ENCODE measurements at regions not wholly inside any gene's neighbourhood (a gene's known extent, or its start where the extent isn't known, plus 50 kb on each side); places are given as distances from the start of the nearest gene placed in this dataset.
A peak's percentile ranks its signal among the peaks of the same experiment; 100 is the strongest.
"Not testable (repeated sequence)": the region's sequence is repeated elsewhere in the genome, so short reads cannot be mapped to it uniquely, and the experiment has no call there.

DNA sequence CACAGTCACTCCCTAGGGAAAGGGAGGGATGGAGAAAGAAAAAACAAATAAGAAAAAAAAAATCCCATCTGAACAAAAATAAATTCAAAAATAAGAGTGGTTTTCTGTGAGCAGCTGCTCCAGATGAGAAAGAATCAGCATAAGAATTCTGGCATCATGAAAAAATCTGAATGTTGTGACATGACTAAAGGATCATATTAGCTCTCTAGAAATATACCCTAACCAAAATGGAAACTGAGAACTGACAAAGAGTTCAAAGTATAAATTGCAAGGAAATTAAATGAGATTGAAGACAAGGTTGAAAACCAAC, 579.0 kb downstream of the UQCRFS1 start:
- intact Hi-C loops (cut with micrococcal nuclease) = loop anchor here (5.0 kb wide), 1 partner anchor 167 kb away; no protein-coding TSS in a partner anchor
- peaks cover 29% of the 10 kb centered on the region for H3K27me3 ChIP-seq (ENCODE audit: low read depth)

DNA sequence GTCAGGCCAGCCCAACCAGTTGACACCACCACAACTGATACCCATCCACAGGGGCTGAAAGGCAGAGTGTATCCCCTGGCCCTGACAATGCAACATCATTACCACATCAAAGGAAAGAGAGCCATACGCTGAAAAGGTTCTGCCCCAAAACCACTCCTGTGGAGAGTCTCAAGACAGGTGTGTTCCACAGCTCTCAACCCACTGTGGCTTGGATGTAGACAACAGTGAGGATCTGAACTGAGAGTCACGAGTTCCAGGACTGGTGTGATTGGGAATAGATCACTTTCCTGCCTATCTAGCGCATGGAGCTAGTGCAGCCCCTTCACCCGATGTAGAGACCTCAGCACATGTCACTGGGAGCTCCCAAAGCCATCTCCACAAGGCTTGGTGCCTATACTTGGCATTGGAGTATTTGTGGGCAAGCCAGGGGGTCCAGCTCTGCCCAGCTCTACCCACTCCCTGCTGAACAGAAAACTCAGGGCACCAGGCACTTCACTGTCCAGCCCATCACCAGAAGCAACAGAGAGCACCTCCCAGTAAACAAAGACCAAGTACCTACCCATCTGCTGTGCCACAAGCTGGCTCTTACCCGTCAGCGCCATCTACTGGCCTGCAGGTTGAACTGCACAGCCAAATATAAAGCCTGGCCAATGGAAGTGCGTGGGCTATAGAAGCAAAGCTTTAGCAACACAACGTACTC, 579.5 kb downstream of the UQCRFS1 start:
- no peak for DNase-seq
- Histone ChIP-seq H3K27ac (replicated peaks) (no peak overlapping the region), H3K36me3 (no peaks in the 10 kb centered on the region), H3K4me1 (no peaks in the 10 kb centered on the region), H3K4me3 (no peak overlapping the region), H3K9me3 (replicated peaks) (peaks cover 33% of the 10 kb centered on the region), H3K27me3 (ENCODE audit: low read depth) (peaks cover 26% of the 10 kb centered on the region)
- intact Hi-C loops (cut with micrococcal nuclease) = loop anchor here (5.0 kb wide), 1 partner anchor 166 kb away; no protein-coding TSS in a partner anchor
- TF ChIP-seq, protein P1, sequence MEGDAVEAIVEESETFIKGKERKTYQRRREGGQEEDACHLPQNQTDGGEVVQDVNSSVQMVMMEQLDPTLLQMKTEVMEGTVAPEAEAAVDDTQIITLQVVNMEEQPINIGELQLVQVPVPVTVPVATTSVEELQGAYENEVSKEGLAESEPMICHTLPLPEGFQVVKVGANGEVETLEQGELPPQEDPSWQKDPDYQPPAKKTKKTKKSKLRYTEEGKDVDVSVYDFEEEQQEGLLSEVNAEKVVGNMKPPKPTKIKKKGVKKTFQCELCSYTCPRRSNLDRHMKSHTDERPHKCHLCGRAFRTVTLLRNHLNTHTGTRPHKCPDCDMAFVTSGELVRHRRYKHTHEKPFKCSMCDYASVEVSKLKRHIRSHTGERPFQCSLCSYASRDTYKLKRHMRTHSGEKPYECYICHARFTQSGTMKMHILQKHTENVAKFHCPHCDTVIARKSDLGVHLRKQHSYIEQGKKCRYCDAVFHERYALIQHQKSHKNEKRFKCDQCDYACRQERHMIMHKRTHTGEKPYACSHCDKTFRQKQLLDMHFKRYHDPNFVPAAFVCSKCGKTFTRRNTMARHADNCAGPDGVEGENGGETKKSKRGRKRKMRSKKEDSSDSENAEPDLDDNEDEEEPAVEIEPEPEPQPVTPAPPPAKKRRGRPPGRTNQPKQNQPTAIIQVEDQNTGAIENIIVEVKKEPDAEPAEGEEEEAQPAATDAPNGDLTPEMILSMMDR (IDR thresholded peaks at IDR 0.05; ENCODE audit: borderline replicate concordance) = peak; percentile 77

More for the DNA sequence above, 579.0 kb downstream of the UQCRFS1 start:
- H3K9me3 ChIP-seq (replicated peaks) = peaks cover 31% of the 10 kb centered on the region
- no peak for DNase-seq
- TF ChIP-seq, protein P1 (IDR thresholded peaks at IDR 0.05; ENCODE audit: borderline replicate concordance) = peak; percentile 12
- no peaks in the 10 kb centered on the region for H3K36me3 ChIP-seq
- no peak overlapping the region for H3K27ac ChIP-seq (replicated peaks)
- no peaks in the 10 kb centered on the region for H3K4me1 ChIP-seq
- no peak overlapping the region for H3K4me3 ChIP-seq

DNA sequence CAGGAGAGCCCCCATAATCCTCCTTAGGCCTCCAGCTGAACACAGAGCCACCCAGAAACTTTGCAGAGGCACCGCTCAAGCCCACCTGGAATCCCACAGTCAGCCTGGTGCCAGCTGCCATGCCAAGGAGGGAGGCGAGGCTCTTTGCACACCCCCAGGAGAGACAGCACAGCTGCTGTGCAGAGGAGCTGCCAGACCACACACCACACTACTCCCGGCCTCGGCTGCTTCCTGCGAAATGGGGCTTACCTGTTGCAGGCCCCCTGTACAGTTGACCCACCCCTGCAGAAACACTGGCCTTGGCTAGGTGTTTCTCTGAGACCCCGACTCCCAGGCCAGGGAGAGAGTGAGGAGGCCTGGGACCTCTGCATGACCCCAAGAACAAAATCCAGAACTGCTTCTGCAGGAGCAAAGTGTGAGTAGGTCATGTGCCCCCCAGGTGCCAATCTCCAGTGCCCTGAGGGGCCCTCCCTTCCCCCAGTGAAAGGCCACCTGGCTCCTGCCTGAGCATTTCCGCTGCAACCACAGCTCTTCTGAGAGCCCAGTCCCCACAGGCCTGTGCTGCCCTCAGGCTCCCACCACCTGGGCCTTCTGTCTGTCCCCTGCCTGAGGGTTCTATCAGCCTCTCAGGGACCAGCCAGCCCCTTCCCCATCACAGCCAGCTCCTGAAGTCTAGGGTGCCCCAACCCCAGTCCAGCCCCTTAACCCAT, 580.4 kb downstream of the UQCRFS1 start:
- Histone ChIP-seq H3K4me1 (no peaks in the 10 kb centered on the region), H3K9me3 (replicated peaks) (peaks cover 43% of the 10 kb centered on the region), H3K36me3 (no peaks in the 10 kb centered on the region), H3K4me3 (no peak overlapping the region), H3K27ac (replicated peaks) (no peak overlapping the region), H3K27me3 (ENCODE audit: low read depth) (peaks cover 16% of the 10 kb centered on the region)
- TF ChIP-seq, protein P1 (IDR thresholded peaks at IDR 0.05; ENCODE audit: borderline replicate concordance) = no peak
- intact Hi-C loops (cut with micrococcal nuclease) = loop anchor here (5.0 kb wide), 1 partner anchor 165 kb away; no protein-coding TSS in a partner anchor
- DNase-seq = no peak

DNA sequence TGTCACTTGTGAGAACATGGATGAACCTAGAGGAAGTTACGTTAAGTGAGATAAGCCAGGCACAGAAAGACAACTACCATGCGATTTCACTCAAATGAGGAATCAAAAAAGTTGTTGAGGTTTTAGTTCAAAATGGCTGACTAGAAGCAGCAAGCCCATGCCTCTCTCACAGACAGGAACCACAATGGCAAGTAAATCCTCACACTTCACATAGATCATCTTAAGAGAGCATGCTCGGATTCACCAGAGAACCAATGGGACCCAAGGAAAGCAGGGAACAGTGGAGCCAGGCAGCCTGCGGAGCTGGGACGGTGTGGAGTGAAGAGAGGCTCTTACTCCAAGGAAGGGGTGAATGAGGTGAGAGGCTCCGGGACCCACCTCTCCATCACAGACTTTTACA, 581.0 kb downstream of the UQCRFS1 start:
- Histone ChIP-seq H3K27ac (replicated peaks) (no peak overlapping the region), H3K36me3 (no peaks in the 10 kb centered on the region), H3K4me1 (no peaks in the 10 kb centered on the region), H3K27me3 (ENCODE audit: low read depth) (peaks cover 13% of the 10 kb centered on the region), H3K9me3 (replicated peaks) (peaks cover 48% of the 10 kb centered on the region), H3K4me3 (no peak overlapping the region)
- no peak for DNase-seq
- TF ChIP-seq, protein P1 (IDR thresholded peaks at IDR 0.05; ENCODE audit: borderline replicate concordance) = no peak
- intact Hi-C loops (cut with micrococcal nuclease) = loop anchor here (5.0 kb wide), 1 partner anchor 165 kb away; no protein-coding TSS in a partner anchor

DNA sequence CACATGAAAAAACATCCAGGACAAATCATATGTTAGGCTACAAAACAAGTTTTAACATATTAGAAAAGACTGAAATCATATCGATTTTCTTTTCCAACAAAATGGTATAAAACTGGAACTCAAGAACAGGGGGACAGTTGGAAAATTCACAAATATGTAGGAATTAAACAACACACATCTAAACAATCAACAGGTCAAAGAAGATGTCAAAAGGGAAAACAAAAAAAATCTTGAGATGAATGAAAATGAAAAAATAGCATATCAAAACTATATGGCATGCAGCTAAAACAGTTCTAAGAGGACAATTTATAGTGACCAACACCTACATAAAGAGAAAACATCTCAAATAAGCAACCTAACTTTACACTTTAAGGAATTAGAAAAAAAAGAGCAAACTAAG, 585.3 kb downstream of the UQCRFS1 start:
- H3K9me3 ChIP-seq (replicated peaks) = peaks cover 34% of the 10 kb centered on the region
- no peaks in the 10 kb centered on the region for H3K36me3 ChIP-seq
- H3K27ac ChIP-seq (replicated peaks) = no peak overlapping the region
- no peak overlapping the region for H3K4me3 ChIP-seq
- H3K4me1 ChIP-seq = no peaks in the 10 kb centered on the region
- TF ChIP-seq, protein P1 (IDR thresholded peaks at IDR 0.05; ENCODE audit: borderline replicate concordance) = no peak
- H3K27me3 ChIP-seq (ENCODE audit: low read depth) = peaks cover 6% of the 10 kb centered on the region
- intact Hi-C loops (cut with micrococcal nuclease) = no loop called here
- DNase-seq = no peak

DNA sequence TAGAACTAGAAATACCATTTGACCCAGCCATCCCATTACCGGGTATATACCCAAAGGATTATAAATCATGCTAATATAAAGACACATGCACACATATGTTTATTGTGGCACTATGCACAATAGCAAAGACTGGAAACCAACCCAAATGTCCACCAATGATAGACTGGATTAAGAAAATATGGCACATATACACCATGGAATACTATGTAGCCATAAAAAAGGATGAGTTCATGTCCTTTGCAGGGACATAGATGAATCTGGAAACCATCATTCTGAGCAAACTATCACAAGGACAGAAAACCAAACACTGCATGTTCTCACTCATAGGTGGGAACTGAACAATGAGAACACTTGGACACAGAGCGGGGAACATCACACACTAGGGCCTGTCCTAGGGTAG, 586.5 kb downstream of the UQCRFS1 start:
- H3K36me3 ChIP-seq; intact Hi-C loops (cut with micrococcal nuclease); H3K27me3 ChIP-seq (ENCODE audit: low read depth); H3K4me1 ChIP-seq; H3K4me3 ChIP-seq; H3K27ac ChIP-seq (replicated peaks); DNase-seq: not testable (repeated sequence)
- peaks cover 34% of the 10 kb centered on the region for H3K9me3 ChIP-seq (replicated peaks)

Data from left ventricle myocardium inferior (tissue), 1 donor.